OCI-LY1 (cell line): ENCODE measurements at regions not wholly inside any gene's neighbourhood (a gene's known extent, or its start where the extent isn't known, plus 50 kb on each side); places are given as distances from the start of the nearest gene placed in this dataset.

Experiments
- EZH2 ChIP-seq: fragments of 200-600 bp; sonication (generic), shearing (Covaris generic); IDR thresholded peaks from 2 replicates; pipeline ENCODE4 v1.8.0; 2017; ENCODE audit warnings: borderline replicate concordance, mixed run types, mild to moderate bottlenecking, antibody characterized with exemption, low read length, moderate library complexity, mixed read lengths
- TF ChIP-seq, protein P1 (sequence below): fragments of 200-600 bp; sonication (generic), shearing (Covaris generic); IDR thresholded peaks from 2 replicates; pipeline ENCODE4 v1.5.1; 2017; ENCODE audit warnings: mild to moderate bottlenecking, antibody characterized with exemption, low read length, moderate library complexity, mixed read lengths

DNA sequence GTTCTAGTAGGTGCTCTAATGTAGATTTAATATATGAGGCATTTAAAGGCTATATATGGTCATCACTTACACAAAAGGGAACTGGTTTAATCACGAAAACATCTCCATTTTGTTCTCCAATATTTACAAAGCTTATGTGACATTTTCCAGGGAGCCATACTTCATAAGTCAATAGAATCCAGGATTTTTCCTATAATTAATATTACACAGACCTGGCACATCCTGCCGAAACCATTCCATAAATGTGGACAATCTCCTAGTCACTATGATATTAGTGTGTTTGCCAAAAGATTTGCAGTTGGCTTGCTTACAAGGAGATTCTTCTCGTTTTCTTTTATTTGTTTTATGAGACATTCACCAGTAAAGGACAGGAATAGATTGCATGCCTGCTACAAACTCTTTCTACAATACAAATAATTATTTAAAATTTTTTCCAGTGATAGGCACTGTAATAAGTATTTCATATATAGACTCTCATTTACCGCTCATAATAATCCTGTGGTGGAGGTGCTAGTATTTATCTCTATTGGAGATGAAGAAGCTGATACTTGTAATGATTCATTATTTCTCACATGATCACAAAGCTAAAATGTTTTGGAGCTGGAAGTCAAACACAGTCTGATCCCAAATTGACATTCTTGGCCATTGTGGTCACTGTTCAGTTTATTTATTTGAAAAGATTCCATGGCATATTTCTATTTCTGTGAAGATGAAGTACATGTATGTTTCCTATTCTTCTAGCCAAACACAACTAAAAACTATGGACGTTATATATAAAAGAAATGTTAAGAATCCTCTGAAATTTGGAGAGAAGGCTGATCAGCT is 597.0 kb downstream of the HTR1B start:
- no peak for TF ChIP-seq EZH2
- TF ChIP-seq, protein P1, sequence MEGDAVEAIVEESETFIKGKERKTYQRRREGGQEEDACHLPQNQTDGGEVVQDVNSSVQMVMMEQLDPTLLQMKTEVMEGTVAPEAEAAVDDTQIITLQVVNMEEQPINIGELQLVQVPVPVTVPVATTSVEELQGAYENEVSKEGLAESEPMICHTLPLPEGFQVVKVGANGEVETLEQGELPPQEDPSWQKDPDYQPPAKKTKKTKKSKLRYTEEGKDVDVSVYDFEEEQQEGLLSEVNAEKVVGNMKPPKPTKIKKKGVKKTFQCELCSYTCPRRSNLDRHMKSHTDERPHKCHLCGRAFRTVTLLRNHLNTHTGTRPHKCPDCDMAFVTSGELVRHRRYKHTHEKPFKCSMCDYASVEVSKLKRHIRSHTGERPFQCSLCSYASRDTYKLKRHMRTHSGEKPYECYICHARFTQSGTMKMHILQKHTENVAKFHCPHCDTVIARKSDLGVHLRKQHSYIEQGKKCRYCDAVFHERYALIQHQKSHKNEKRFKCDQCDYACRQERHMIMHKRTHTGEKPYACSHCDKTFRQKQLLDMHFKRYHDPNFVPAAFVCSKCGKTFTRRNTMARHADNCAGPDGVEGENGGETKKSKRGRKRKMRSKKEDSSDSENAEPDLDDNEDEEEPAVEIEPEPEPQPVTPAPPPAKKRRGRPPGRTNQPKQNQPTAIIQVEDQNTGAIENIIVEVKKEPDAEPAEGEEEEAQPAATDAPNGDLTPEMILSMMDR, result no peak
